AG08395 (cell line): ENCODE measurements at regions not wholly inside any gene's neighbourhood (a gene's known extent, or its start where the extent isn't known, plus 50 kb on each side); places are given as distances from the start of the nearest gene placed in this dataset.

Experiments
- DNase-seq: peaks from one replicate; pipeline ENCODE4 v3.0.0; 2012; ENCODE audit warnings: mixed read lengths, low spot score

GRCh38 chr7:156479596-156479995 is 161.0 kb upstream of the RNF32 start:
- no peak for DNase-seq

GRCh38 chr7:156478486-156478885 is 162.1 kb upstream of the RNF32 start:
- no peak for DNase-seq

DNA sequence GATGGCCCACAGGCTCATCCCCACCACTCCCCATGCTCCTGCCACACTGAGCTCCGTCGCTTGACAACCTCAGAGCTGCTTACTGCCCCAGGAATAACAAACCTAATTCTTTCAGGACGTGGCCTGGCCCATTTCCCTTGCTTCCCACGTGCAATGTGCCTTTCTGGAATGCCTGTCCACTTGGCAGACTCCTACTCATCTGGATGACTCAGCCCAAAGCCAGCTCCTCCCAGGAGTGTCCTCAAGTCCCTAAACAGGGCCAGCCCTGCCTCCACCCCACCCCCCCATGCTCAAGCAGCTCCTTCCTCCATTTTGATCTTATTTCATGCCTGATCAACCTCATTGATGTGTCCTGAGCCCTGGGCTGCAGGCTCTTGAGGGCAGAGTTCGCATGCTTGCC is 164.9 kb upstream of the RNF32 start:
- DNase-seq = peak; percentile 13

GRCh38 chr7:156475179-156475578 is 165.4 kb upstream of the RNF32 start:
- DNase-seq = no peak

GRCh38 chr7:156474241-156474743 is 166.3 kb upstream of the RNF32 start:
- peak; percentile 9 for DNase-seq

DNA sequence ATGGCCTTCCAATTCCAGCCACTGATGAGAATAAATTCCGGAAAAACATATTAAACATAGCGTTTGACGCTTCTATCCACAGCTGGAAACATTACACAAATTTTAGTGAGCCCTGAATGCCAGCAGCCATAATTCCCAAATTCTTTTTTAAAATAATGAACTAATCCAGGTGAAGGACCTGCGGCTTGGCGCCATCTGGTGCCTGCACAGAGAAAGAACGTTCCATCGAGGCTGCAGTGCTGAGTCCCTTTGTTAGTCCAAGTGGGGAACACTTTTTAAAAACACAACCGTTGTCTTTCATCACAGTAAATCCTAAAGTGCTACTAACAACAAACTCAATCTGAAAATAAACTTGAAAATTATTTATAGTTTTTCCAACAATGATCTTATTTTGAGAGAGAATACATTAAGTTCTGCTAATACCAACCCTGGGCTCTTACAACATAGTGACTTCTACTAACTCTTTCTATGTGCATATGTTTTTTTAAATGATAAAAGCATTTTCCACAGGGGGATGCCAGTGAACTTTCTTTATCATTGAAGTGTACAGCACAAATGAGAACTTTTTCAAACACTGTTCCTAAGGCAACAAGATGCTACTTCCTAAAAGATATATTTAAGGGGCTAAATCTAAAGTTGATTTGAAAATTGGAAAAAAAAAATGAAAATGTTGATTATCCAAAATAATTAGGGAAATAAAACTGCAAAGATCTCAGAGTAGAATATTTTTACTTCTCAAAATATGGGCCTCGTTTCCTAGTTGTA is 166.9 kb upstream of the RNF32 start:
- DNase-seq = no peak

DNA sequence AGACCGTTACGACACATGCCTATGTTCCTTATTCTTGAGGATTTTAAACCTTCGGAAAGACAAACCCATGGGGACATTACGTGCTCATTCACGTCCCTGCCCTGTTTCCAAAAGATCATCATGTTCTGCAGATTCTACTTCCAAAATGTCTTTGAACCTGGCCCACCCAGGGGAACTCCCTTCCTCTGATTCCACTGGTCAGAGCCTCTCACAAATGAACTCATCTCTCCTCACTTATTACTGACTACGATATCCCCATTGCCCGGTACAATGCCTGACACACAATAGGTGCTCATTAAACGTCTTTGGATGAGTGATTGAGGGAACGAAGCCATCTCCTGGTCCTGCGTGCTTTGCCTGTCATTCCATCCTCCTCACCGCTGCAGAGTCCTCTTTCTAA is 168.3 kb upstream of the RNF32 start:
- DNase-seq = no peak

DNA sequence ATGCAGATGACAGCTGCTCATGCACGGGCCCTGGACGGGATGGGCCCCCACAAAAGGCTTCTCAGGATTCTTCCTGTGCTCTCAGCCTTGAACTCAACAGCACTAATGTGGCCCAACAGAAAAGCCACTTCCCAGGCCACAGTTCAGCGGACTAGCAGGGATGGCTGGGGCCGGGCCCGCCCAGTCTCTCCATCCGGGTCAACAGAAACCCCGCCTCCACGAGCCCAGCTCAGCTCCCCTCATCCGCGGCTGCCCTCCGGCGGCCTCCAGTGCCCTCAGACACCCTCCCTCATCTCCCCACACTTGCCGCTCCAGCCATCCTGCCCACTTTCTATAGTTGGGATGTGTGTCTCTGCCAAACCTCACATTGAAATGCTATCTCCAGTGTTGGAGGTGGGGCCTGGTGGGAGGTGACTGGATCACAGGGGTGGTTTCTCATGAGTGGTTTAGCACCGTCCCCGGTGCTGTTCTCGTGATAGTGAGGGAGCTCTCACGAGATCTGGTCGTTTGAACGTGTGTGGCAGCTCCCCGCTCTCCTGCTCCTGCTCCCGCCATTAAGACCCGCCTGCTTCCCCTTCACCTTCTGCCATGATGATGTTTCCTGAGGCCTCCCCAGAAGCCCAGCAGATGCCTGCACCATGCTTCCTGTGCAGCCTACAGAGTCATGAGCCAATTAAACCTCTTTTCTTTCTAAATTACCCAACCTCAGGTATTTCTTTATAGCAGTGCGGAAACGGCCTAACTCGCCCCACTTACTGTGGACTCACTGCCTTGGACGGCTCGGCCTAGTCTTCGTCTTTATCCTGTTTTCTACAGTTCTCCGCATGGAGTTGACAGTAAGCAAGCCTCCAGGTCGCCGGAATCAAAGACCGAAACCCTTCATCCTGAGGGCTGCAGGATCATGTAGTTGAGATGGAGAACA is 169.9 kb upstream of the RNF32 start:
- no peak for DNase-seq

DNA sequence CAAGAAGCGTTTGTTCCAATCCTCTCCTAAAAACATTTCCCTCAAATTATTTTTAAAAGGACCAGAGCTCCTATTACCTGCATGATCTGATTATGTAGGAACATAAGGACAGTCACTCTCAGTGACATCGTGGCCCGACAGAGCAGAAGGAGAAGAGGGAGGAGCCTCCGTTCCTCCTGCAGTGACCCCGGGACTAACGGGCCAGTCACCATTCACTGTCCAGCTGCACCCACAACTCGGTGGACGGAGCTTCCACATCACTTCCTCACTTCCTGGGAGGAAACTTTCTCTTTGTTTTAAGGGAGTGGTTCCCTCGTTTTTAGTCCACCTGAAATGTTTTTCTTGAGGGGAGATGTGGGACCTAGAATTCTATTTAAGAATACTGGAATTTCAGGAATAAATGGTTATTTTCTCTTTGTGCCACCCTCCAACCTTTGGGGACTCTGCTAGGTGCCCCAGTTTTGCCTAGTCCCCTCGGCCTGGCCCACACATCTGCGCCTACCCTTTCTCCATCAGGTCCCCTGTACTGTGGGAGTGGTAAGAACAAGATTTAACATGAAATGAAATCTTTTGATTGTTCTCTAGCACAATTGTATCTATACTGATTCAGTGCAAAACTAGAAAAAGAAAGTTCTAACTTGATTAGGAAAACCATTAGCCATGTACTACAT is 173.5 kb upstream of the RNF32 start:
- no peak for DNase-seq

GRCh38 chr7:156466272-156466671 is 174.3 kb upstream of the RNF32 start:
- DNase-seq = no peak

GRCh38 chr7:156465186-156465585 is 175.4 kb upstream of the RNF32 start:
- DNase-seq = no peak

- no peak for DNase-seq
Observed at GRCh38 chr7:156464339-156464738, 176.2 kb upstream of the RNF32 start.

DNA sequence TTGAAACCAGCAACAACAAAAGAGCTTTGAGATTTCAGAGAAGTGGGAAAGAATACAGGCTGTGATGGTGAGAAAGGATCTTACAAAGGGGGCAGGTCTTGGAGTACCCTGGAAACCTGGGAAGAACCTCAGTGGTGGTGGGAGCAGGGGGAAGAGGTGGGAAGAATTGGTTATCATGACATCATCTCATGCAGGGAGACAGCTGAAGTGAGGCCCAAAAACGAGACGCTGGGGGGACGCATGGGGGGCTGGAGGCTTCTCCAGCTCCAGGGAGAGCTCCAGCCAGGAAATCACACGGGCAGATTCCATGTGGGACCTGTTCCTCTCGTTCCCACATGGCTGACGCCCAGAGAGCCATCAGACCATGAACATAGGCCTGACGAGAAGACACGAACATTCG is 177.3 kb upstream of the RNF32 start:
- DNase-seq = no peak

DNA sequence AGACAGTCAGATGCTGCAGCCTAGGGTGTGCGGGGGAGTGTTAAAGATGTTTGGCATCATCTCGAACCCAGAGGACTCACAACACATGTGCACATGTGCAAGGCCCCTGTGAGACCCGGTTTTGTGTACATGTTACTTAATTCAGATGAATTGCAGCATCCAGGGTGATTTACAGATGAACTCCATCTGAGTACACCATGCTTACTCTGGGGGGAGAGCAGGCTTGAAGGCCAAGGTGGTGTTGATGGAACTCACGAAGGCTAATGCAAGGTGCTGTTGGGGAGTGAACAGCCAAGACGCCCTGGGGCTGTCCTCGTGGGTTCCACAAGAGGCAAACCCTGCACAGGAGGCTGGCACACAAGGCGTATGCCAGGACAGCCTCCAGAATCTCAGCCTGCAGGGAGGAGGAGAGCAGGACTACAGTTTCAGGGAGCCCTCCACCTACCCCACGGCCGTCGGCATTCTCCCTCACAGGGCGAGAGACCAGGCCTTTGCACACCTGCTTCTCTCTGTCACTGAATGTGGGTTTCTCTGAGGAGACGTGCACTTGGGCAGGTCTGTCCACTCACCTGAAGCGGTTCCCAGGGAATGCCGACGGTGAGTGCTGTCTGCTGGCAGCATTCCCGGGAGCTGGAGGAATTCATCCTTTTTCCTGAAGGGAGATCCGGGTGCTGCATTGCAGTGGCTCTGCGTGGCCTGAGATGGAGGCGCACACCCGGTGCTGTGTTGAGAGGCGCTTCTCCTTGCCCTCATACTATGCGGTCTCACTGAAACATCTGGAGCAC is 178.5 kb upstream of the RNF32 start:
- DNase-seq = no peak

- DNase-seq = no peak
Observed at GRCh38 chr7:156460858-156461627, 179.5 kb upstream of the RNF32 start.

- no peak for DNase-seq
Observed at GRCh38 chr7:156459582-156459981, 181.0 kb upstream of the RNF32 start.

DNA sequence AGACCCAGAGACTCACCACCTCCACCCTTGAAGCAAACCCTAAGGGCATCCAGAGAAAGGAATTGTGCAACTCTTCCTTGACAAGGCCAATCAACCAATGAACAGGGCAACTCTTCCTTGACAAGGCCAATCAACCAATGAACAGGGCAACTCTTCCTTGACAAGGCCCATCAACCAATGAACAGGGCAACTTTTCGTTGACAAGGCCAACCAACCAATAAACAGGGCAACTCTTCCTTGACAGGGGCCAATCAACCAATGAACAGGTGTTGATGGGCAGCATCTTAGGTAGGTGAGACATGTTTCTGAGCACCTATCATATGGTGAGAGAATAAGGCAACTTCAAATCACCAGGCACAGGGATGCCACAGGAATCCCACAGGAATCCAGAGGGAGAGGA is 181.5 kb upstream of the RNF32 start:
- no peak for DNase-seq

DNA sequence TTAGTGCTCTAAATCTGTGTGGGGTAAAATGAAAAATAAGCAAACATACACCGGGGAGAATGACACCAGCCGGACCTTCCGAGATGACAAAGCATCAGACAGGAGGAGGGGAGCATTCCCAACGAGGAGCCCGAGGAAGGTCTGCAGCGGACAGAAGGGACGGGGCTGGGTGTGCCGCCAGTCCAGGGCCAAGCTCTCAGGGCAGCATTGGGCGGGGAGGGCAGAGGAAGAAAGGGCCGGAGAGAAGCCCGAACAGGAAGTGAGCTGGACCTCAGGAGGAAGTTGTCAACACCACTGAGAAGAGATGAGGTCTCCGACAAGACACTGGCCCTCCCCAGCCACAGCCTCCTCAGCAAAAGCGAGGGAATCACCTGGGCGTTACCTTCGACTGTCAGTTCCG is 182.6 kb upstream of the RNF32 start:
- no peak for DNase-seq

GRCh38 chr7:156456503-156457115 is 184.0 kb upstream of the RNF32 start:
- DNase-seq = no peak

- DNase-seq = no peak
Observed at GRCh38 chr7:156456032-156456431, 184.5 kb upstream of the RNF32 start.
